ENCODE measurements at regions not wholly inside any gene's neighbourhood (a gene's known extent, or its start where the extent isn't known, plus 50 kb on each side); places are given as distances from the start of the nearest gene placed in this dataset.

- DNase-seq (ENCODE audit: low spot score) = no peak
- H3K36me3 Mint-ChIP-seq (ENCODE audit: low read depth) = no peaks in the 10 kb centered on the region
- no peaks in the 10 kb centered on the region for H3K27me3 Mint-ChIP-seq (ENCODE audit: low read depth)
- no peak overlapping the region for H3K27ac Mint-ChIP-seq
- no peak overlapping the region for H3K4me3 Mint-ChIP-seq
- H3K9me3 Mint-ChIP-seq = peaks cover 9% of the 10 kb centered on the region
- H3K4me1 Mint-ChIP-seq (ENCODE audit: low read depth) = no peaks in the 10 kb centered on the region
Observed at GRCh38 chr12:77500089-77500488, 330.6 kb upstream of the NAV3 start.

GRCh38 chr12:77497647-77498046 is 333.0 kb upstream of the NAV3 start:
- Mint-ChIP-seq H3K27me3 (ENCODE audit: low read depth) (no peaks in the 10 kb centered on the region), H3K27ac (no peak overlapping the region), H3K9me3 (peaks cover 9% of the 10 kb centered on the region), H3K4me3 (no peak overlapping the region), H3K36me3 (ENCODE audit: low read depth) (no peaks in the 10 kb centered on the region), H3K4me1 (ENCODE audit: low read depth) (no peaks in the 10 kb centered on the region)
- no peak for DNase-seq (ENCODE audit: low spot score)

- no peak overlapping the region for H3K27ac Mint-ChIP-seq
- no peaks in the 10 kb centered on the region for H3K36me3 Mint-ChIP-seq (ENCODE audit: low read depth)
- no peaks in the 10 kb centered on the region for H3K27me3 Mint-ChIP-seq (ENCODE audit: low read depth)
- no peak overlapping the region for H3K4me3 Mint-ChIP-seq
- no peaks in the 10 kb centered on the region for H3K4me1 Mint-ChIP-seq (ENCODE audit: low read depth)
- peaks cover 9% of the 10 kb centered on the region for H3K9me3 Mint-ChIP-seq
- no peak for DNase-seq (ENCODE audit: low spot score)
Observed at GRCh38 chr12:77496714-77497113, 334.0 kb upstream of the NAV3 start.

DNA sequence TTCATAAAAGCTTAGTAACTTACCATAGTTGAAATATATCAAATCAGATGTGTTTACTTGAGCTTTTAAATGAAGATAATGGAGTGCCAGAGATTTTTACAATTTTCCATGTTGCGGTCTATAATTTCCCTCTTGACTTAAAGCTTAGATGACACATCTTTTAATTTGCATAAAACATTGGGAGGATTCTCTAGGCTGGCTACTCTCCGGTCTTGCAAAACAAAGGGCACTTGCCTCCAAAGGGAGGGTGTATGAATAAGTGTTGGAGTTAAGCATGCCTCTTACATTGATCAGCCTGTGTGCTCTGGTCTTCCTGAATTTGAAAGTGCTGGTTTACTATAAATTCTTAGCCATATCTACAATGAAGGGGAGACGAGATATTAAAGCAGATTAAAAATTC is 336.4 kb upstream of the NAV3 start:
- Mint-ChIP-seq H3K9me3 (no peaks in the 10 kb centered on the region), H3K4me1 (ENCODE audit: low read depth) (no peaks in the 10 kb centered on the region), H3K4me3 (no peak overlapping the region), H3K36me3 (ENCODE audit: low read depth) (no peaks in the 10 kb centered on the region), H3K27me3 (ENCODE audit: low read depth) (no peaks in the 10 kb centered on the region), H3K27ac (no peak overlapping the region)
- no peak for DNase-seq (ENCODE audit: low spot score)

GRCh38 chr12:77493302-77494168 is 337.2 kb upstream of the NAV3 start:
- Mint-ChIP-seq H3K36me3 (ENCODE audit: low read depth) (no peaks in the 10 kb centered on the region), H3K4me3 (no peak overlapping the region), H3K27me3 (ENCODE audit: low read depth) (no peaks in the 10 kb centered on the region), H3K4me1 (ENCODE audit: low read depth) (no peaks in the 10 kb centered on the region), H3K27ac (no peak overlapping the region), H3K9me3 (no peaks in the 10 kb centered on the region)
- no peak for DNase-seq (ENCODE audit: low spot score)

DNA sequence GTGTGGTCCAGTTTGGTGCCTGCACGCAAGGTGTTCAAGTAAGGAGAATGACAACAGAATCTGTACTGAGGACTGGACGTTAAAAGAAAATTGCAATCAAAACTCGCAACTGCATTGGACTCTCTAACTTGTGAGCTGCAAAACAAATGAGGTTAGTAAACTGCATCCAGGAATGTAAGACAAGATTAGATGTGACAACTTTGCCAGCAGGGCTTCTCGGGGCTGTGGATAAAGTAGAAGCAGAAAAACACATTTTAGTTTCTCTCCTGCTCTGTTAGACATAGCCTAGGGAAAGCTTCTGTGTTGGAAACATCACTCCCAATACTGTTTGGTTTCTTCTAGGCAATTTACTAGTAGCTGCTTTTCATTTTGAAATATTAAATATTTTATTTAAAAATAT is 338.2 kb upstream of the NAV3 start:
- H3K4me3 Mint-ChIP-seq = no peak overlapping the region
- H3K36me3 Mint-ChIP-seq (ENCODE audit: low read depth) = no peaks in the 10 kb centered on the region
- DNase-seq (ENCODE audit: low spot score) = no peak
- H3K4me1 Mint-ChIP-seq (ENCODE audit: low read depth) = no peaks in the 10 kb centered on the region
- no peak overlapping the region for H3K27ac Mint-ChIP-seq
- H3K27me3 Mint-ChIP-seq (ENCODE audit: low read depth) = no peaks in the 10 kb centered on the region
- H3K9me3 Mint-ChIP-seq = no peaks in the 10 kb centered on the region

- Mint-ChIP-seq H3K9me3 (no peaks in the 10 kb centered on the region), H3K4me3 (no peak overlapping the region), H3K4me1 (ENCODE audit: low read depth) (no peaks in the 10 kb centered on the region), H3K36me3 (ENCODE audit: low read depth) (no peaks in the 10 kb centered on the region), H3K27ac (no peak overlapping the region), H3K27me3 (ENCODE audit: low read depth) (no peaks in the 10 kb centered on the region)
- DNase-seq (ENCODE audit: low spot score) = no peak
Observed at GRCh38 chr12:77489331-77489970, 341.2 kb upstream of the NAV3 start.

GRCh38 chr12:77488041-77488620 is 342.6 kb upstream of the NAV3 start:
- no peaks in the 10 kb centered on the region for H3K4me1 Mint-ChIP-seq (ENCODE audit: low read depth)
- H3K27me3 Mint-ChIP-seq (ENCODE audit: low read depth) = no peaks in the 10 kb centered on the region

GRCh38 chr12:77486872-77487271 is 343.8 kb upstream of the NAV3 start:
- no peak overlapping the region for H3K27ac Mint-ChIP-seq
- H3K4me3 Mint-ChIP-seq = no peak overlapping the region
- H3K4me1 Mint-ChIP-seq (ENCODE audit: low read depth) = no peaks in the 10 kb centered on the region
- H3K36me3 Mint-ChIP-seq (ENCODE audit: low read depth) = no peaks in the 10 kb centered on the region
- no peaks in the 10 kb centered on the region for H3K9me3 Mint-ChIP-seq
- DNase-seq (ENCODE audit: low spot score) = no peak
- H3K27me3 Mint-ChIP-seq (ENCODE audit: low read depth) = no peaks in the 10 kb centered on the region

More at GRCh38 chr12:77488041-77488620, 342.6 kb upstream of the NAV3 start:
- no peaks in the 10 kb centered on the region for H3K9me3 Mint-ChIP-seq
- no peak overlapping the region for H3K27ac Mint-ChIP-seq
- H3K4me3 Mint-ChIP-seq = no peak overlapping the region
- DNase-seq (ENCODE audit: low spot score) = no peak
- H3K36me3 Mint-ChIP-seq (ENCODE audit: low read depth) = no peaks in the 10 kb centered on the region

- Mint-ChIP-seq H3K4me1 (ENCODE audit: low read depth) (no peaks in the 10 kb centered on the region), H3K4me3 (no peak overlapping the region), H3K27me3 (ENCODE audit: low read depth) (no peaks in the 10 kb centered on the region), H3K27ac (no peak overlapping the region), H3K9me3 (no peaks in the 10 kb centered on the region), H3K36me3 (ENCODE audit: low read depth) (no peaks in the 10 kb centered on the region)
- DNase-seq (ENCODE audit: low spot score) = no peak
Observed at GRCh38 chr12:77485961-77486854, 344.5 kb upstream of the NAV3 start.

DNA sequence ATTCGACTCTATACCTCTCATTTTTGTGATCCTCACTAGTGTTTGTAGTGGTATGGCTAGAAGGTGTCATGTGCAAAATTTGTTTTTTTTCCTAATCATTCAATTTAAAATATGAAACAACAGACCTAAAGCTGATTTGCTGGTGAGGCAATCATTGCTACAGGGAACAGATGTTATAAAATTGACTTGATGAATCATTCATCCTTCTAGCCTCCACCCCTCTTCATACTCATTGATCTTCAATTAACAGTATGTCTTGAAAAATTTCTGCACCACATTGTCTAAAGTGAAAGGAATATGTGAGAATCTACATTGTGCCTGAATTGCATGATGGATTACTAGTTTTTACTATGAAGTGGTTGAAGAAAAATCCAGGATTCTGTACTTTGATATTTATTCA is 349.0 kb upstream of the NAV3 start:
- Mint-ChIP-seq H3K27ac (no peak overlapping the region), H3K4me3 (no peak overlapping the region), H3K36me3 (ENCODE audit: low read depth) (no peaks in the 10 kb centered on the region), H3K27me3 (ENCODE audit: low read depth) (no peaks in the 10 kb centered on the region), H3K4me1 (ENCODE audit: low read depth) (no peaks in the 10 kb centered on the region), H3K9me3 (no peaks in the 10 kb centered on the region)
- DNase-seq (ENCODE audit: low spot score) = no peak

DNA sequence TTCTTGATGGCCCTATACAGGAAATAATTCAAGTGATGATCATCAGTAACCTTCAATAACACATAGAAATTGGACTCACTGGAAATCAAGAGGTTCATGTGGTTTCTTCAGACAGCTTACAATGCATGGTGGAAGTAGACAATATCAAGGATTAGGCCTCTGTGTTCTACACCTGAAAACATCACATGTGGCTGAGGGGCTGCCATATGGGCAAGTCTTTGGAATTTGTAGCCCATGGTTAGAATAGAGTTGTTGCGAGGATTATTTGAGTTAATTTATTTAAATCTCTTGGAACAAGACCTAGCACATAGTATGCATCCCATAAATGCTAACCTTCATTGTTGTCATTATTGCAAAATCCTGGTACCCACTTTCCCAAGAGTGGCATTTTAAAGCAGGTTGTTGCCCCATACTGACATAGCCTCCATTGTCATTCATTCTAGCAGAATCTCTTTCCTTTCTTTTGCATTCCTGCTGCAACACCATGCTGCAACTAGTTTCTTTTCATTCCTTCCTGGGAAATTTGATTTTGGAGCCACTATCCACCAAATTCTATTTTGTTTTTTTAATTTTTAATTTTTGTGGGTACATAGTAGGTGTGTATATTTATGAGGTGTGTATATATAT is 352.7 kb upstream of the NAV3 start:
- no peaks in the 10 kb centered on the region for H3K36me3 Mint-ChIP-seq (ENCODE audit: low read depth)
- H3K4me3 Mint-ChIP-seq = no peak overlapping the region
- no peaks in the 10 kb centered on the region for H3K9me3 Mint-ChIP-seq
- no peaks in the 10 kb centered on the region for H3K27me3 Mint-ChIP-seq (ENCODE audit: low read depth)
- DNase-seq (ENCODE audit: low spot score) = no peak
- H3K27ac Mint-ChIP-seq = no peak overlapping the region
- H3K4me1 Mint-ChIP-seq (ENCODE audit: low read depth) = no peaks in the 10 kb centered on the region

DNA sequence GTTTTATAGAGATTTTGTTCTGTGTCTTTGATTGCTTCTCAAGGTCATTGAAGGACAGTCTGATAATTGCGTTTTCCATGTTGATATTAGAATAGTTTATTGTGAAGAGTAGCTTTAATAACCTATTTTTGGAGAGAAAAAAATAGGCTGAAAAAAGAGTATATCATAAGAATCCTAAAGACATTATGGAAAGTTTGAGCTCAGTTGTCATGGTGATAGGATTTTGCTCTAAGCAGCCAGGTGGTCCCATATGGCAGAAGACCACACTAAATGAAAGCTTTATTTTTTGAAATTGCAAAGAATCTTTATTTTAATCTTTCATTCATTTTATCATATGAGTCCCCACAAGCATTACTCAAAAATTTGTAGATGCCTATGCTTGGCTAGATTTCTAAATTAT is 358.9 kb upstream of the NAV3 start:
- no peak for DNase-seq (ENCODE audit: low spot score)
- H3K27me3 Mint-ChIP-seq (ENCODE audit: low read depth) = no peaks in the 10 kb centered on the region
- H3K4me1 Mint-ChIP-seq (ENCODE audit: low read depth) = no peaks in the 10 kb centered on the region
- peaks cover 8% of the 10 kb centered on the region for H3K9me3 Mint-ChIP-seq
- no peak overlapping the region for H3K4me3 Mint-ChIP-seq
- no peaks in the 10 kb centered on the region for H3K36me3 Mint-ChIP-seq (ENCODE audit: low read depth)
- H3K27ac Mint-ChIP-seq = no peak overlapping the region
